Mucosa of stomach (tissue), 1 donor: ENCODE measurements at regions not wholly inside any gene's neighbourhood (a gene's known extent, or its start where the extent isn't known, plus 50 kb on each side); places are given as distances from the start of the nearest gene placed in this dataset.
"Not testable (repeated sequence)": the region's sequence is repeated elsewhere in the genome, so short reads cannot be mapped to it uniquely, and the experiment has no call there.

ENCODE experiments used
- H3K27me3 ChIP-seq: one replicate; pipeline ENCODE4 v1.7.0; 2013; ENCODE audit warnings: mild to moderate bottlenecking, low read length; ENCODE audit not compliant: control insufficient read depth, insufficient read depth
- H3K36me3 ChIP-seq: one replicate; pipeline ENCODE4 v1.7.0; 2013; ENCODE audit warnings: low read length; ENCODE audit not compliant: control insufficient read depth, insufficient read depth
- H3K4me1 ChIP-seq: one replicate; pipeline ENCODE4 v1.7.0; 2013; ENCODE audit warnings: mild to moderate bottlenecking, low read length; ENCODE audit not compliant: control insufficient read depth, insufficient read depth
- H3K4me3 ChIP-seq: one replicate; pipeline ENCODE4 v1.7.0; 2013; ENCODE audit warnings: low read length
- H3K9ac ChIP-seq: one replicate; pipeline ENCODE4 v1.7.0; 2013; ENCODE audit warnings: mild to moderate bottlenecking, low read length, moderate library complexity
- H3K9me3 ChIP-seq: one replicate; pipeline ENCODE4 v1.7.0; 2013; ENCODE audit warnings: mild to moderate bottlenecking, low read length, moderate library complexity; ENCODE audit not compliant: control insufficient read depth
- donor health status: Pancreatic carcinoma.

GRCh38 chr7:52541198-52541765 lies 494.2 kb upstream of the POM121L12 start:
- H3K36me3 ChIP-seq, H3K4me1 ChIP-seq, H3K9ac ChIP-seq, H3K9me3 ChIP-seq, H3K27me3 ChIP-seq, H3K4me3 ChIP-seq: not testable (repeated sequence)

GRCh38 chr7:52540041-52540440 lies 495.4 kb upstream of the POM121L12 start:
- H3K4me3 ChIP-seq, result no peak overlapping the region

GRCh38 chr7:52539414-52539813 lies 496.0 kb upstream of the POM121L12 start:
- Histone ChIP-seq H3K9ac (no peak overlapping the region), H3K36me3 (no peaks in the 10 kb centered on the region), H3K27me3 (no peaks in the 10 kb centered on the region), H3K4me1 (no peaks in the 10 kb centered on the region), H3K4me3 (no peak overlapping the region), H3K9me3 (no peaks in the 10 kb centered on the region)

More at GRCh38 chr7:52540041-52540440, 495.4 kb upstream of the POM121L12 start:
- no peaks in the 10 kb centered on the region for H3K36me3 ChIP-seq
- no peak overlapping the region for H3K9ac ChIP-seq
- no peaks in the 10 kb centered on the region for H3K27me3 ChIP-seq
- H3K9me3 ChIP-seq, result no peaks in the 10 kb centered on the region
- H3K4me1 ChIP-seq, result no peaks in the 10 kb centered on the region

GRCh38 chr7:52537051-52537450 lies 498.4 kb upstream of the POM121L12 start:
- H3K4me3 ChIP-seq, result no peak overlapping the region
- no peaks in the 10 kb centered on the region for H3K27me3 ChIP-seq
- H3K9ac ChIP-seq, result no peak overlapping the region
- H3K4me1 ChIP-seq, result no peaks in the 10 kb centered on the region
- H3K9me3 ChIP-seq, result no peaks in the 10 kb centered on the region
- no peaks in the 10 kb centered on the region for H3K36me3 ChIP-seq

GRCh38 chr7:52525772-52526341 lies 509.6 kb upstream of the POM121L12 start:
- Histone ChIP-seq H3K27me3 (no peaks in the 10 kb centered on the region), H3K9me3 (no peaks in the 10 kb centered on the region), H3K9ac (no peak overlapping the region), H3K4me1 (no peaks in the 10 kb centered on the region), H3K36me3 (no peaks in the 10 kb centered on the region), H3K4me3 (no peak overlapping the region)

- no peak overlapping the region for H3K4me3 ChIP-seq
- H3K9ac ChIP-seq, result no peak overlapping the region
- H3K9me3 ChIP-seq, result no peaks in the 10 kb centered on the region
- no peaks in the 10 kb centered on the region for H3K36me3 ChIP-seq
- H3K27me3 ChIP-seq, result no peaks in the 10 kb centered on the region
- H3K4me1 ChIP-seq, result no peaks in the 10 kb centered on the region
These were observed 516.6 kb upstream of the POM121L12 start for GRCh38 chr7:52518869-52519268.

- Histone ChIP-seq H3K27me3 (no peaks in the 10 kb centered on the region), H3K9ac (no peak overlapping the region), H3K9me3 (no peaks in the 10 kb centered on the region), H3K4me1 (no peaks in the 10 kb centered on the region), H3K36me3 (no peaks in the 10 kb centered on the region), H3K4me3 (no peak overlapping the region)
These were observed 522.8 kb upstream of the POM121L12 start for GRCh38 chr7:52512656-52513055.

- no peaks in the 10 kb centered on the region for H3K27me3 ChIP-seq
- no peaks in the 10 kb centered on the region for H3K9me3 ChIP-seq
- no peaks in the 10 kb centered on the region for H3K36me3 ChIP-seq
- no peak overlapping the region for H3K9ac ChIP-seq
- no peak overlapping the region for H3K4me3 ChIP-seq
- no peaks in the 10 kb centered on the region for H3K4me1 ChIP-seq
These were observed 527.7 kb upstream of the POM121L12 start for GRCh38 chr7:52507546-52508255.

DNA sequence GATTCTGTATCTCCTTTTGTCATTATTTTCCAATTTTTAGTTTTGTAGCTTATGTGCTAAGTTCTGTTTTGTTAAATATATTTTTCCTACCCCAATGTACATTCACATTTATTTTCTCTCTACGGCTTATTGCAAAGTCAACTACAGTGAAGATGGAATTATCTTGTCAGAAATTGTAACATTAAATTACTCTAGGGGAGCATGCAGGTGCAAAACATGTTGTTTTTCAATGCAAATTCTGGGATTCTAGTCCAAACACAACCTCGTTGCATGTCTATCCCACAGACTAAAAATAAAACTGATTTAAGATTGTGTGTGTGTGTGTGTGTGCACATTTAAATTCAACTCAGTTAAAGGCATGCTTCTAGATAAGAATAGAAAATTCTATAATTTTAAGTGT lies 529.1 kb upstream of the POM121L12 start:
- H3K4me3 ChIP-seq, result no peak overlapping the region
- H3K9ac ChIP-seq, result no peak overlapping the region
- H3K36me3 ChIP-seq, result no peaks in the 10 kb centered on the region
- no peaks in the 10 kb centered on the region for H3K4me1 ChIP-seq
- no peaks in the 10 kb centered on the region for H3K27me3 ChIP-seq
- no peaks in the 10 kb centered on the region for H3K9me3 ChIP-seq

DNA sequence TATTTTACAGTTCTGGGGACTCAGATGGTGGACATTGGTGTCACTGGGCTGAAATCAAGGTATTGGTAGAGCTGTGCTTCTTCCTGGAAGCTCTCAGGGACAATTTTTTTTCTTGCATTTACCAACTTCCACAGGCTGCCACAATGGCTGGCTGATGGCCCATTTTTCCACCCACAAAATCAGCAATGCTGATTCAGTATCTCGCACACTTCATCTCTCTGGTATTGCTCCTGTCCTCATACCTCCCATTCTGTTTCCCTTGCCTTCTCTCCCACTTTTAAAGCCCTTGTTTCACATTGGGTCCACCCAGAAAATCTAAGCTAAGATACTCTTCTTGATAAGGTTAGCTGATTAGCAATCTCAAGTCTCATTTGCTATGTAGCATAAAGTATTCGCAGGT lies 530.9 kb upstream of the POM121L12 start:
- no peaks in the 10 kb centered on the region for H3K27me3 ChIP-seq
- H3K9ac ChIP-seq, result no peak overlapping the region

DNA sequence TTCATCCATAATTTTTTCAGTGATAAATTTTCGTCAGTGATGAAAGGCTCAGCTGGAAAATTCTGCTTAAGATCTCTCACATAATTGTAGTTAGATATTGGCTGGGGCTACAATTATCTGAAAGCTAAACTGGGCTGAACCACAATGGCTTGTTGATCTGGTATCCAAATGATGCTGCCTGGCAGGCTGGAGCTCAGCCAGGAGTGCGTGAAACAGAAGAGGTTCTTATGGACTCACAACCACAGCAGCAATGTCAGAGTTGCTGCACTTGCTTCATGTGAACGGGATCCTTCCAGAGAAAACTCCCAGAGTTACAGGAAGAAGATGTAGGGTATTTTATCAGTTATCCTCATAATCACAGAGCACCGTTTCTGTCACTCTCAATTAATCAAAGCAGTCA lies 533.2 kb upstream of the POM121L12 start:
- H3K4me3 ChIP-seq, result no peak overlapping the region
- no peaks in the 10 kb centered on the region for H3K36me3 ChIP-seq
- H3K9me3 ChIP-seq, result no peaks in the 10 kb centered on the region
- H3K27me3 ChIP-seq, result no peaks in the 10 kb centered on the region
- H3K4me1 ChIP-seq, result no peaks in the 10 kb centered on the region
- no peak overlapping the region for H3K9ac ChIP-seq

More for the DNA sequence above, 530.9 kb upstream of the POM121L12 start:
- H3K4me1 ChIP-seq, result no peaks in the 10 kb centered on the region
- H3K4me3 ChIP-seq, result no peak overlapping the region
- no peaks in the 10 kb centered on the region for H3K36me3 ChIP-seq
- H3K9me3 ChIP-seq, result no peaks in the 10 kb centered on the region

GRCh38 chr7:52501696-52502095 lies 533.7 kb upstream of the POM121L12 start:
- Histone ChIP-seq H3K36me3 (no peaks in the 10 kb centered on the region), H3K4me3 (no peak overlapping the region), H3K9ac (no peak overlapping the region)

More at GRCh38 chr7:52501696-52502095, 533.7 kb upstream of the POM121L12 start:
- Histone ChIP-seq H3K9me3 (no peaks in the 10 kb centered on the region), H3K4me1 (no peaks in the 10 kb centered on the region), H3K27me3 (no peaks in the 10 kb centered on the region)
